ENCODE measurements at regions not wholly inside any gene's neighbourhood (a gene's known extent, or its start where the extent isn't known, plus 50 kb on each side); places are given as distances from the start of the nearest gene placed in this dataset.

DNA sequence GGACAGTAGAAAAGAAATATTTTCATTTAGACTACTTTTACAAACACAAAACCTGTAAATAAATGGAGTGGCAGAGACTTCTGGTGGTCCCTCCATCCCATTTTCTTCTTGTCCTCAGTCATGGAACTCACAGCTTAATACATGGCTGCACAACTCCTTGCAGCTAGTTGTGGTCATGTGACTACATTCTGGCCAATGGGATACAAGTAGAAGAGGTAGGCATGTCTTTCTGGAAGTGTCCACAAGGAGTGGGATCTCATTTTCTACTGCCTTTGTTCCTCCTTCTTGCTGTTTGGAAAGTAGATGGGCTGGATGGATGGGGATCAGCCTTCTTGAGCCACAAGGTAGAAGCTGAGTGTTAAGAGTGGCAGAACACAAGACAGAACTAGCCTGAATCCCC, 555.8 kb downstream of the SATB2 start:
- Mint-ChIP-seq H3K27me3 (ENCODE audit: low read depth) (peaks cover 24% of the 10 kb centered on the region), H3K36me3 (ENCODE audit: low read depth) (peaks cover 2% of the 10 kb centered on the region), H3K4me1 (ENCODE audit: low read depth) (no peaks in the 10 kb centered on the region), H3K27ac (ENCODE audit: unreplicated experiment) (no peak overlapping the region), H3K9me3 (ENCODE audit: low read depth) (no peaks in the 10 kb centered on the region), H3K4me3 (ENCODE audit: unreplicated experiment) (no peak overlapping the region)
- no peak for DNase-seq (ENCODE audit: low spot score)
- TF ChIP-seq, protein P1, sequence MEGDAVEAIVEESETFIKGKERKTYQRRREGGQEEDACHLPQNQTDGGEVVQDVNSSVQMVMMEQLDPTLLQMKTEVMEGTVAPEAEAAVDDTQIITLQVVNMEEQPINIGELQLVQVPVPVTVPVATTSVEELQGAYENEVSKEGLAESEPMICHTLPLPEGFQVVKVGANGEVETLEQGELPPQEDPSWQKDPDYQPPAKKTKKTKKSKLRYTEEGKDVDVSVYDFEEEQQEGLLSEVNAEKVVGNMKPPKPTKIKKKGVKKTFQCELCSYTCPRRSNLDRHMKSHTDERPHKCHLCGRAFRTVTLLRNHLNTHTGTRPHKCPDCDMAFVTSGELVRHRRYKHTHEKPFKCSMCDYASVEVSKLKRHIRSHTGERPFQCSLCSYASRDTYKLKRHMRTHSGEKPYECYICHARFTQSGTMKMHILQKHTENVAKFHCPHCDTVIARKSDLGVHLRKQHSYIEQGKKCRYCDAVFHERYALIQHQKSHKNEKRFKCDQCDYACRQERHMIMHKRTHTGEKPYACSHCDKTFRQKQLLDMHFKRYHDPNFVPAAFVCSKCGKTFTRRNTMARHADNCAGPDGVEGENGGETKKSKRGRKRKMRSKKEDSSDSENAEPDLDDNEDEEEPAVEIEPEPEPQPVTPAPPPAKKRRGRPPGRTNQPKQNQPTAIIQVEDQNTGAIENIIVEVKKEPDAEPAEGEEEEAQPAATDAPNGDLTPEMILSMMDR (IDR thresholded peaks at IDR 0.05), result no peak

DNA sequence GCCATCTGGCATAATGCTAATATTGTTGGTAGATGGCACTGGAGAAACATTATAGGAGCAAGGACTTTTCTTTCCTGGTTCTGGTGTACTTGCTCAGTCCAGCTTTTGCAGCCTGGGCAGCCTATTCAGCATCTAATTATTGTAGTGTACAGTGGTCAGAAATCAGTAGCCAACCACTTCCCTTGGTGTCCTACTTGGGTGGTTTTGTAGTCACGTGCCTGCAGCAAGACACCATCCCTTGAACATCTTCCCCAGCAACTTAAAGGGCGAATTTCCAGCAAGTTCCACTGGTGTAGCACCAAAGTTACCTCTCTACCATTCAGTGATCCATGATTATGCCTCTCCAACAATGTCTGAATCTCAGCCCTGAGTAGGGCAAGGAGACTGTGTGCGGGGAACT, 557.6 kb downstream of the SATB2 start:
- TF ChIP-seq, protein P1 (IDR thresholded peaks at IDR 0.05), result no peak
- DNase-seq (ENCODE audit: low spot score), result no peak
- H3K4me1 Mint-ChIP-seq (ENCODE audit: low read depth), result no peaks in the 10 kb centered on the region
- peaks cover under 1% of the 10 kb centered on the region for H3K9me3 Mint-ChIP-seq (ENCODE audit: low read depth)
- peaks cover 24% of the 10 kb centered on the region for H3K27me3 Mint-ChIP-seq (ENCODE audit: low read depth)
- no peak overlapping the region for H3K27ac Mint-ChIP-seq (ENCODE audit: unreplicated experiment)
- no peak overlapping the region for H3K4me3 Mint-ChIP-seq (ENCODE audit: unreplicated experiment)
- peaks cover 2% of the 10 kb centered on the region for H3K36me3 Mint-ChIP-seq (ENCODE audit: low read depth)

DNA sequence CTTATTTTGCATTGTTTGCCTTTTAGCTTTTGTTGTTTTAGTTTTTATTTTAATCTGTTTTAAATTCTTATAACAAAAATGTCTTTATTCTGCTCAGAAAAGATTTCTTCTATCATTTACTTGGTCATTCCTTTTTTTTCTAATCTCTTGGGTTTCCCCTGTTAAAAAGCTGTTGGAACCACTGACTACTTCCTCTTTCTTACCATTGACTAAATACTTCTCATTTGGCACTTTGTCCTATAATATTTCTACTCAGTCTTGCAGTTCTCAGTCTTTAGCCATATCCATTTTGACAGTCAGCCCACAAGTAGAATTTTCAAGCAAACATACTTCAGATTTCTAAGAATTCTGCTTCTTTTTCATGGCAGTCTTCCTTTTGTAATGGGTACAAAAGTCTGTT, 567.2 kb downstream of the SATB2 start:
- DNase-seq (ENCODE audit: low spot score), result no peak
- H3K27me3 Mint-ChIP-seq (ENCODE audit: low read depth), result peaks cover 20% of the 10 kb centered on the region
- H3K4me3 Mint-ChIP-seq (ENCODE audit: unreplicated experiment), result no peak overlapping the region
- TF ChIP-seq, protein P1 (IDR thresholded peaks at IDR 0.05), result no peak
- peaks cover 14% of the 10 kb centered on the region for H3K9me3 Mint-ChIP-seq (ENCODE audit: low read depth)
- H3K36me3 Mint-ChIP-seq (ENCODE audit: low read depth), result peaks cover 3% of the 10 kb centered on the region
- no peaks in the 10 kb centered on the region for H3K4me1 Mint-ChIP-seq (ENCODE audit: low read depth)
- H3K27ac Mint-ChIP-seq (ENCODE audit: unreplicated experiment), result no peak overlapping the region

DNA sequence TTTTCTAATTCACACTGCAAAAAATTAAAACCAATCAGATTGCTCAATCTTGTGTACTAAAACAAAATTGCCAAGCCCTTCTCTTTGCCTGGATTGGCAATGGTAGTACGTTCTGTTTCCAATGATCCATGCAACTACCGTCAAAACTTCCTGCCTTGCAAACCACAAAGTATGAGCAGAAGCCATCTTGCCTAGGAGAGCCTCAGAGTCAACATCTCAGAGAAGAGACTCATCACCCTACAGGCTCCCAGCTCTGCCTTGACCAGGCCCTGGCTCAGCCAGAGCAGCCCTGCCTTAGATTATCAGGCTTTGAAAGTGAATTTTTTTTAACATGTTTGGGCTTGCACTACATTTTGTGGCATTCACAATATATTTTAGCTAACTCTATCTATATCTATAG, 574.1 kb downstream of the SATB2 start:
- H3K4me3 Mint-ChIP-seq (ENCODE audit: unreplicated experiment), result no peak overlapping the region
- no peaks in the 10 kb centered on the region for H3K36me3 Mint-ChIP-seq (ENCODE audit: low read depth)
- no peak for DNase-seq (ENCODE audit: low spot score)
- peaks cover 3% of the 10 kb centered on the region for H3K27me3 Mint-ChIP-seq (ENCODE audit: low read depth)
- TF ChIP-seq, protein P1 (IDR thresholded peaks at IDR 0.05), result no peak
- no peaks in the 10 kb centered on the region for H3K9me3 Mint-ChIP-seq (ENCODE audit: low read depth)
- no peak overlapping the region for H3K27ac Mint-ChIP-seq (ENCODE audit: unreplicated experiment)
- H3K4me1 Mint-ChIP-seq (ENCODE audit: low read depth), result peaks cover 20% of the 10 kb centered on the region

DNA sequence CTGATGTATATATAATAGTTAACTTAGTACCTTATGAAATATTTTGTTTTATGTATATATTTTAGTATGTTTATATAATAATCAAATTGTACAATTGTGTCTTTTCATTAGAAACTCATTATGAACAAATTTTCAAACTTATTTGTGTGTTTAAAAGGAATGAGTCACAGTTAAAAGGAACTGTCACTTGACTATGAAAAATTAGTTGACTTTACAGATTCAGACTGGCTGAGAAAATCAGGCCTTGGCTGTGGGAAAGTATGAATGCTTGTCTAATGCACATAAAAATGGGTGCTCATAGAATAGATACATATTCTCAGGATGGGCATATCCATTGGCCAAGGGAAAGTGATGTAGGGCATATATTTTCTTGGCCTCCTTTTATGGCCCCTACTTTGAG, 576.8 kb downstream of the SATB2 start:
- DNase-seq (ENCODE audit: low spot score), result no peak
- TF ChIP-seq, protein P1 (IDR thresholded peaks at IDR 0.05), result no peak
- H3K27me3 Mint-ChIP-seq (ENCODE audit: low read depth), result no peaks in the 10 kb centered on the region

More for the DNA sequence above, 576.8 kb downstream of the SATB2 start:
- Mint-ChIP-seq H3K4me1 (ENCODE audit: low read depth) (peaks cover 27% of the 10 kb centered on the region), H3K27ac (ENCODE audit: unreplicated experiment) (no peak overlapping the region), H3K36me3 (ENCODE audit: low read depth) (no peaks in the 10 kb centered on the region), H3K4me3 (ENCODE audit: unreplicated experiment) (no peak overlapping the region), H3K9me3 (ENCODE audit: low read depth) (peaks cover 3% of the 10 kb centered on the region)

All from chondrocyte (in vitro differentiated cells).